Suprapubic skin (tissue), 4 donors: ENCODE measurements at regions not wholly inside any gene's neighbourhood (a gene's known extent, or its start where the extent isn't known, plus 50 kb on each side); places are given as distances from the start of the nearest gene placed in this dataset.

Experiments used
- DNase-seq, 2 donors: peaks; one replicate each; pipeline ENCODE4 v3.0.0-alpha.2; 2019; ENCODE audit warnings: low spot score in 2 of 2
- H3K27ac ChIP-seq: fragments of 200-600 bp; sonication (generic); one replicate; pipeline ENCODE4 v1.5.1; 2019
- H3K27me3 ChIP-seq: fragments of 200-600 bp; sonication (generic); one replicate; pipeline ENCODE4 v1.5.1; 2019
- H3K36me3 ChIP-seq: fragments of 200-600 bp; sonication (generic); one replicate; pipeline ENCODE4 v1.5.1; 2019
- H3K4me1 ChIP-seq: fragments of 200-600 bp; sonication (generic); one replicate; pipeline ENCODE4 v1.5.1; 2019
- H3K4me3 ChIP-seq: fragments of 200-600 bp; sonication (generic); one replicate; pipeline ENCODE4 v1.5.1; 2019; ENCODE audit warnings: mild to moderate bottlenecking
- H3K9me3 ChIP-seq: fragments of 200-600 bp; sonication (generic); one replicate; pipeline ENCODE4 v1.5.1; 2019
- CTCF ChIP-seq, 2 donors: fragments of 200-600 bp in 1 of 2; fragments of 450-650 bp in 1 of 2; sonication (generic) in 1 of 2; IDR thresholded peaks; one replicate each; pipeline ENCODE4 v1.5.1; 2016 to 2019; ENCODE audit warnings: antibody characterized with exemption in 2 of 2, mild to moderate bottlenecking in 1 of 2, moderate library complexity in 1 of 2
- EP300 ChIP-seq: sonication (generic); formaldehyde crosslinking; IDR thresholded peaks from one replicate; pipeline ENCODE4 v1.6.1; 2017; ENCODE audit warnings: antibody characterized with exemption
- POLR2A ChIP-seq, 2 donors: fragments of 450-650 bp; IDR thresholded peaks; one replicate each; pipeline ENCODE4 v1.6.1; 2017; ENCODE audit warnings: antibody characterized with exemption in 2 of 2, mild to moderate bottlenecking in 2 of 2, moderate library complexity in 2 of 2
- POLR2AphosphoS5 ChIP-seq, 3 donors: sonication (generic); formaldehyde crosslinking; IDR thresholded peaks; one replicate each; pipeline ENCODE4 v1.6.1; 2017; ENCODE audit warnings: antibody characterized with exemption in 3 of 3
- WGBS: methylation state at CpG from one replicate; pipeline ENCODE4 v1.1.5; 2018; 5-methylcytosine and 5-hydroxymethylcytosine counted together

- Histone ChIP-seq H3K4me3 (no peak overlapping the region), H3K27me3 (no peaks in the 10 kb centered on the region), H3K9me3 (no peaks in the 10 kb centered on the region), H3K36me3 (no peaks in the 10 kb centered on the region), H3K27ac (no peak overlapping the region), H3K4me1 (no peaks in the 10 kb centered on the region)
- 67% methylated on average over 5 of the region's 5 CpGs for WGBS
- DNase-seq = no peak
- TF ChIP-seq CTCF (IDR thresholded peaks at IDR 0.05) (no peak), POLR2A (IDR thresholded peaks at IDR 0.05) (no peak), POLR2AphosphoS5 (IDR thresholded peaks at IDR 0.05) (no peak), EP300 (no peak)
Observed at GRCh38 chr6:77371748-77372147, 91.5 kb downstream of the HTR1B start.

- H3K9me3 ChIP-seq = no peaks in the 10 kb centered on the region
- no peak for DNase-seq
- H3K4me1 ChIP-seq = no peaks in the 10 kb centered on the region
- 49% methylated on average over 20 of the region's 20 CpGs for WGBS
- peak overlapping the region; percentile 45 for H3K4me3 ChIP-seq
- H3K36me3 ChIP-seq = no peaks in the 10 kb centered on the region
- no peak overlapping the region for H3K27ac ChIP-seq
- TF ChIP-seq POLR2AphosphoS5 (IDR thresholded peaks at IDR 0.05) = no peak
- TF ChIP-seq EP300 = no peak
- TF ChIP-seq POLR2A (IDR thresholded peaks at IDR 0.05) = no peak
- no peak for TF ChIP-seq CTCF (IDR thresholded peaks at IDR 0.05)
- no peaks in the 10 kb centered on the region for H3K27me3 ChIP-seq
Observed at GRCh38 chr6:77368660-77369313, 94.5 kb downstream of the HTR1B start.

- Histone ChIP-seq H3K9me3 (no peaks in the 10 kb centered on the region), H3K4me3 (no peak overlapping the region), H3K36me3 (no peaks in the 10 kb centered on the region), H3K27me3 (no peaks in the 10 kb centered on the region), H3K27ac (no peak overlapping the region), H3K4me1 (no peaks in the 10 kb centered on the region)
- WGBS = 70% methylated on average over 2 of the region's 2 CpGs
- no peak for DNase-seq
- TF ChIP-seq POLR2A (IDR thresholded peaks at IDR 0.05) = no peak
- TF ChIP-seq EP300 = no peak
- TF ChIP-seq CTCF (IDR thresholded peaks at IDR 0.05) = no peak
- TF ChIP-seq POLR2AphosphoS5 (IDR thresholded peaks at IDR 0.05) = no peak
Observed at GRCh38 chr6:77366798-77367197, 96.5 kb downstream of the HTR1B start.

- H3K27me3 ChIP-seq = no peaks in the 10 kb centered on the region
Observed at GRCh38 chr6:77363702-77364101, 99.6 kb downstream of the HTR1B start.

GRCh38 chr6:77362055-77362454, 101.2 kb downstream of the HTR1B start:
- TF ChIP-seq CTCF (IDR thresholded peaks at IDR 0.05) = no peak
- no peak for TF ChIP-seq POLR2AphosphoS5 (IDR thresholded peaks at IDR 0.05)
- TF ChIP-seq POLR2A (IDR thresholded peaks at IDR 0.05) = no peak
- TF ChIP-seq EP300 = no peak
- no peak overlapping the region for H3K4me3 ChIP-seq
- DNase-seq = no peak
- H3K9me3 ChIP-seq = no peaks in the 10 kb centered on the region
- 100% methylated on average over 2 of the region's 2 CpGs for WGBS
- no peaks in the 10 kb centered on the region for H3K27me3 ChIP-seq
- no peaks in the 10 kb centered on the region for H3K36me3 ChIP-seq
- no peaks in the 10 kb centered on the region for H3K4me1 ChIP-seq
- H3K27ac ChIP-seq = no peak overlapping the region

More at GRCh38 chr6:77363702-77364101, 99.6 kb downstream of the HTR1B start:
- WGBS = 87% methylated on average over 1 of the region's 1 CpG
- DNase-seq = no peak
- Histone ChIP-seq H3K4me3 (no peak overlapping the region), H3K36me3 (no peaks in the 10 kb centered on the region), H3K4me1 (no peaks in the 10 kb centered on the region), H3K9me3 (no peaks in the 10 kb centered on the region), H3K27ac (no peak overlapping the region)
- TF ChIP-seq EP300 (no peak), POLR2AphosphoS5 (IDR thresholded peaks at IDR 0.05) (no peak), POLR2A (IDR thresholded peaks at IDR 0.05) (no peak), CTCF (IDR thresholded peaks at IDR 0.05) (no peak)
